HEK293 (cell line): ENCODE measurements at regions not wholly inside any gene's neighbourhood (a gene's known extent, or its start where the extent isn't known, plus 50 kb on each side); places are given as distances from the start of the nearest gene placed in this dataset.

Source experiments
- CTCF ChIA-PET: fragments of 350-600 bp; formaldehyde crosslinking; extraction: SDS; loops from one replicate; lab custom pipeline; 2021; ENCODE audit warnings: antibody characterized with exemption; lab: Yijun Ruan, JAX
- POLR2A ChIA-PET: fragments of 300-600 bp; formaldehyde crosslinking; extraction: SDS; loops from one replicate; lab custom pipeline; 2020; ENCODE audit warnings: antibody characterized with exemption, inconsistent platforms; lab: Yijun Ruan, JAX
- H3K27ac ChIP-seq: fragments of 200-500 bp; sonication (Bioruptor generic); 2 replicates; pipeline ENCODE4 v1.5.1; 2014; ENCODE audit warnings: low read depth, low read length, control low read depth, inconsistent platforms; ENCODE audit errors: extremely low read depth
- H3K36me3 ChIP-seq, 2 experiments: fragments of 200-500 bp in 1 of 2; sonication (Bioruptor generic) in 1 of 2; 1 replicate in 1 of 2; 2 replicates in 1 of 2; pipeline ENCODE4 v1.5.1; 2014 to 2017; ENCODE audit warnings: inconsistent platforms in 2 of 2, low read length in 2 of 2; ENCODE audit not compliant: control insufficient read depth in 2 of 2, insufficient read depth in 1 of 2
- H3K4me1 ChIP-seq: fragments of 200-500 bp; sonication (Bioruptor generic); 2 replicates; pipeline ENCODE4 v1.5.1; 2014; ENCODE audit warnings: mild to moderate bottlenecking, low read length, inconsistent platforms; ENCODE audit not compliant: control insufficient read depth, insufficient read depth
- H3K4me3 ChIP-seq: 2 replicates; pipeline ENCODE4 v1.5.1; 2011; ENCODE audit warnings: low read depth, mild to moderate bottlenecking, control low read depth, low read length, moderate library complexity
- H3K9me3 ChIP-seq: fragments of 200-500 bp; sonication (Bioruptor generic); 2 replicates; pipeline ENCODE4 v1.5.1; 2014; ENCODE audit warnings: low read depth, low read length, inconsistent platforms; ENCODE audit not compliant: control insufficient read depth, insufficient read depth
- BCL11A ChIP-seq: fragments of 450-650 bp; formaldehyde crosslinking; IDR thresholded peaks from 2 replicates; pipeline ENCODE4 v1.5.1; 2016; ENCODE audit warnings: low read depth, missing biosample characterization, missing genetic modification characterization
- IKZF3 ChIP-seq: fragments of 450-650 bp; IDR thresholded peaks from 2 replicates; pipeline ENCODE4 v1.5.0; 2018; ENCODE audit warnings: missing biosample characterization, mild to moderate bottlenecking, missing genetic modification characterization, moderate library complexity
- KLF8 ChIP-seq: fragments of 450-650 bp; formaldehyde crosslinking; IDR thresholded peaks from 2 replicates; pipeline ENCODE4 v1.5.1; 2016; ENCODE audit warnings: missing biosample characterization, missing genetic modification characterization
- MYNN ChIP-seq: fragments of 450-650 bp; formaldehyde crosslinking; IDR thresholded peaks from 2 replicates; pipeline ENCODE4 v1.5.1; 2016; ENCODE audit warnings: missing biosample characterization, missing genetic modification characterization, borderline replicate concordance
- PRDM10 ChIP-seq: fragments of 450-650 bp; formaldehyde crosslinking; IDR thresholded peaks from 2 replicates; pipeline ENCODE4 v1.5.1; 2016; ENCODE audit warnings: missing biosample characterization, missing genetic modification characterization
- ZBTB10 ChIP-seq: fragments of 450-650 bp; formaldehyde crosslinking; IDR thresholded peaks from 2 replicates; pipeline ENCODE4 v1.5.1; 2016; ENCODE audit warnings: missing biosample characterization, missing genetic modification characterization
- ZBTB11 ChIP-seq: fragments of 450-650 bp; formaldehyde crosslinking; conservative IDR thresholded peaks from 2 replicates; pipeline ENCODE4 v1.5.1; 2016; ENCODE audit warnings: low read depth, missing biosample characterization, missing genetic modification characterization
- ZBTB17 ChIP-seq: fragments of 450-650 bp; formaldehyde crosslinking; IDR thresholded peaks from 2 replicates; pipeline ENCODE4 v1.5.1; 2016; ENCODE audit warnings: missing biosample characterization, missing genetic modification characterization
- ZNF266 ChIP-seq: fragments of 450-650 bp; formaldehyde crosslinking; IDR thresholded peaks from 2 replicates; pipeline ENCODE4 v1.5.1; 2016; ENCODE audit warnings: missing biosample characterization, missing genetic modification characterization, low read depth
- ZNF501 ChIP-seq: fragments of 450-650 bp; formaldehyde crosslinking; IDR thresholded peaks from 2 replicates; pipeline ENCODE4 v1.5.1; 2016; ENCODE audit warnings: missing biosample characterization, missing genetic modification characterization
- ZNF513 ChIP-seq: fragments of 450-650 bp; IDR thresholded peaks from 2 replicates; pipeline ENCODE4 v1.5.1; 2018; ENCODE audit warnings: missing biosample characterization, missing genetic modification characterization
- ZNF514 ChIP-seq: fragments of 450-650 bp; formaldehyde crosslinking; IDR thresholded peaks from 2 replicates; pipeline ENCODE4 v1.5.1; 2016; ENCODE audit warnings: missing biosample characterization, missing genetic modification characterization
- ZNF521 ChIP-seq: fragments of 450-650 bp; formaldehyde crosslinking; IDR thresholded peaks from 2 replicates; pipeline ENCODE4 v1.5.1; 2017; ENCODE audit warnings: missing biosample characterization, mild to moderate bottlenecking, missing genetic modification characterization
- ZNF530 ChIP-seq: fragments of 450-650 bp; formaldehyde crosslinking; IDR thresholded peaks from 2 replicates; pipeline ENCODE4 v1.5.1; 2016; ENCODE audit warnings: low read depth, missing biosample characterization, missing genetic modification characterization
- ZNF544 ChIP-seq: fragments of 450-650 bp; formaldehyde crosslinking; IDR thresholded peaks from 2 replicates; pipeline ENCODE4 v1.5.0; 2017; ENCODE audit warnings: missing biosample characterization, missing genetic modification characterization
- ZNF580 ChIP-seq: fragments of 450-650 bp; formaldehyde crosslinking; IDR thresholded peaks from 2 replicates; pipeline ENCODE4 v1.5.1; 2016; ENCODE audit warnings: missing biosample characterization, missing genetic modification characterization
- ZNF624 ChIP-seq: fragments of 450-650 bp; formaldehyde crosslinking; IDR thresholded peaks from 2 replicates; pipeline ENCODE4 v1.5.1; 2017; ENCODE audit warnings: missing biosample characterization, missing genetic modification characterization
- ZNF692 ChIP-seq: fragments of 450-650 bp; formaldehyde crosslinking; IDR thresholded peaks from 2 replicates; pipeline ENCODE4 v1.5.1; 2016; ENCODE audit warnings: missing biosample characterization, missing genetic modification characterization
- ZNF707 ChIP-seq: fragments of 450-650 bp; formaldehyde crosslinking; IDR thresholded peaks from 2 replicates; pipeline ENCODE4 v1.5.1; 2016; ENCODE audit warnings: missing biosample characterization, missing genetic modification characterization
- ZNF791 ChIP-seq: fragments of 450-650 bp; formaldehyde crosslinking; IDR thresholded peaks from 2 replicates; pipeline ENCODE4 v1.5.1; 2016; ENCODE audit warnings: missing biosample characterization, missing genetic modification characterization
- ZNF837 ChIP-seq: fragments of 450-650 bp; formaldehyde crosslinking; IDR thresholded peaks from 2 replicates; pipeline ENCODE4 v1.5.1; 2016; ENCODE audit warnings: missing biosample characterization, missing genetic modification characterization
- ZSCAN18 ChIP-seq: fragments of 450-650 bp; formaldehyde crosslinking; IDR thresholded peaks from 2 replicates; pipeline ENCODE4 v1.5.1; 2016; ENCODE audit warnings: missing biosample characterization, missing genetic modification characterization

GRCh38 chr3:16122661-16123060 lies 51.8 kb upstream of the GALNT15 start (continued):
- TF ChIP-seq ZNF514 (tag by site-specific recombination) (no peak), ZNF624 (tag by site-specific recombination) (no peak), IKZF3 (tag by site-specific recombination) (no peak), ZSCAN18 (no peak), ZNF501 (tag by site-specific recombination) (no peak), ZNF837 (tag by site-specific recombination) (no peak), MYNN (tag by site-specific recombination) (no peak), ZNF544 (tag by site-specific recombination) (no peak), ZNF707 (no peak), ZBTB11 (no peak), KLF8 (tag by site-specific recombination) (no peak)
- TF ChIP-seq, all 188 proteins: peak for 0

GRCh38 chr3:16124636-16125035 lies 49.8 kb upstream of the GALNT15 start:
- CTCF ChIA-PET = interaction anchor here (0.6 to 0.9 kb wide), 3 partner anchors 22 to 96 kb away, joined by 3 read pairs; no protein-coding TSS in a partner anchor
- Histone ChIP-seq H3K9me3 (no peaks in the 10 kb centered on the region), H3K4me1 (no peaks in the 10 kb centered on the region), H3K4me3 (no peak overlapping the region), H3K36me3 (no peaks in the 10 kb centered on the region), H3K27ac (no peak overlapping the region)
- POLR2A ChIA-PET = no interaction called here
- TF ChIP-seq ZNF513 (tag by site-specific recombination) = no peak
- TF ChIP-seq ZNF530 (tag by site-specific recombination) = no peak
- TF ChIP-seq ZBTB10 (tag by site-specific recombination) = no peak
- no peak for TF ChIP-seq ZNF521 (tag by site-specific recombination)
- no peak for TF ChIP-seq PRDM10 (tag by site-specific recombination)
- no peak for TF ChIP-seq BCL11A (tag by site-specific recombination)
- TF ChIP-seq KLF8 (tag by site-specific recombination) = no peak
- no peak for TF ChIP-seq ZNF791 (tag by site-specific recombination)
- no peak for TF ChIP-seq ZBTB17 (tag by site-specific recombination)
- TF ChIP-seq ZNF580 (tag by site-specific recombination) = no peak
- TF ChIP-seq ZNF692 (tag by site-specific recombination) = no peak
- TF ChIP-seq ZNF266 (tag by site-specific recombination) = no peak
